ENCODE measurements at regions not wholly inside any gene's neighbourhood (a gene's known extent, or its start where the extent isn't known, plus 50 kb on each side); places are given as distances from the start of the nearest gene placed in this dataset.

GRCh38 chr4:14064984-14065383 is 437.5 kb upstream of the BOD1L1 start:
- Histone ChIP-seq H3K36me3 (ENCODE audit: insufficient read depth in 1 of 2, low read depth in 1 of 2) (no peaks in the 10 kb centered on the region), H3K9me3 (no peaks in the 10 kb centered on the region), H3K4me1 (no peaks in the 10 kb centered on the region), H3K4me3 (no peak overlapping the region), H3K27me3 (ENCODE audit: insufficient read depth in 3 of 3, low read length in 2 of 3) (no peaks in the 10 kb centered on the region), H3K27ac (no peak overlapping the region)
- no peak for ATAC-seq
- intact Hi-C loops (cut with DNase I), result no loop called here
- no peak for DNase-seq
- no peak for TF ChIP-seq CTCF (IDR thresholded peaks at IDR 0.05)
- WGBS, 3 donors, result 64 to 73% (median 72%) methylated on average over 2 of the region's 2 CpGs

- ATAC-seq (no peak), DNase-seq (no peak)
- Histone ChIP-seq H3K27ac (no peak overlapping the region), H3K4me1 (no peaks in the 10 kb centered on the region), H3K36me3 (ENCODE audit: insufficient read depth in 1 of 2, low read depth in 1 of 2) (no peaks in the 10 kb centered on the region), H3K9me3 (no peaks in the 10 kb centered on the region), H3K4me3 (no peak overlapping the region), H3K27me3 (ENCODE audit: insufficient read depth in 3 of 3, low read length in 2 of 3) (no peaks in the 10 kb centered on the region)
- TF ChIP-seq CTCF (IDR thresholded peaks at IDR 0.05), result no peak
- intact Hi-C loops (cut with DNase I), result no loop called here
- WGBS, 3 donors, result 86 to 91% (median 86%) methylated on average over 5 of the region's 5 CpGs
Measured at GRCh38 chr4:14065406-14065805, 437.9 kb upstream of the BOD1L1 start.

- H3K4me3 ChIP-seq, result no peak overlapping the region
- no peaks in the 10 kb centered on the region for H3K4me1 ChIP-seq
- 54 to 70% (median 65%) methylated on average over 1 of the region's 1 CpG for WGBS, 3 donors
- ATAC-seq (no peak), DNase-seq (no peak)
- no peaks in the 10 kb centered on the region for H3K27me3 ChIP-seq (ENCODE audit: insufficient read depth in 3 of 3, low read length in 2 of 3)
- intact Hi-C loops (cut with DNase I), result no loop called here
- H3K9me3 ChIP-seq, result no peaks in the 10 kb centered on the region
- no peak overlapping the region for H3K27ac ChIP-seq
- TF ChIP-seq CTCF (IDR thresholded peaks at IDR 0.05), result no peak
- no peaks in the 10 kb centered on the region for H3K36me3 ChIP-seq (ENCODE audit: insufficient read depth in 1 of 2, low read depth in 1 of 2)
Measured at GRCh38 chr4:14066979-14067378, 439.5 kb upstream of the BOD1L1 start.

- WGBS, 3 donors, result 51 to 62% (median 53%) methylated on average over 4 of the region's 4 CpGs
- no peak overlapping the region for H3K4me3 ChIP-seq
- ATAC-seq (no peak), DNase-seq (no peak)
- no peaks in the 10 kb centered on the region for H3K4me1 ChIP-seq
- H3K9me3 ChIP-seq, result peaks cover 3% of the 10 kb centered on the region
- H3K36me3 ChIP-seq (ENCODE audit: insufficient read depth in 1 of 2, low read depth in 1 of 2), result no peaks in the 10 kb centered on the region
- no peak for TF ChIP-seq CTCF (IDR thresholded peaks at IDR 0.05)
- intact Hi-C loops (cut with DNase I), result no loop called here
- H3K27me3 ChIP-seq (ENCODE audit: insufficient read depth in 3 of 3, low read length in 2 of 3), result no peaks in the 10 kb centered on the region
- no peak overlapping the region for H3K27ac ChIP-seq
Measured at GRCh38 chr4:14069886-14070285, 442.4 kb upstream of the BOD1L1 start.

GRCh38 chr4:14070289-14070880 is 442.9 kb upstream of the BOD1L1 start:
- Histone ChIP-seq H3K9me3 (peaks cover 3% of the 10 kb centered on the region), H3K27ac (no peak overlapping the region), H3K36me3 (ENCODE audit: insufficient read depth in 1 of 2, low read depth in 1 of 2) (no peaks in the 10 kb centered on the region), H3K4me1 (no peaks in the 10 kb centered on the region), H3K4me3 (no peak overlapping the region), H3K27me3 (ENCODE audit: insufficient read depth in 3 of 3, low read length in 2 of 3) (no peaks in the 10 kb centered on the region)
- intact Hi-C loops (cut with DNase I), result no loop called here
- DNase-seq (no peak), ATAC-seq (no peak)
- WGBS, 3 donors, result 64 to 67% (median 65%) methylated on average over 5 of the region's 5 CpGs
- no peak for TF ChIP-seq CTCF (IDR thresholded peaks at IDR 0.05)
